ENCODE measurements at regions not wholly inside any gene's neighbourhood (a gene's known extent, or its start where the extent isn't known, plus 50 kb on each side); places are given as distances from the start of the nearest gene placed in this dataset.

GRCh38 chr2:109068811-109069210 is 60.2 kb upstream of the SH3RF3 start:
- TF ChIP-seq CTCF (conservative IDR thresholded peaks at IDR 0.05; ENCODE audit: low read length): no peak
- TF ChIP-seq EZH2phosphoT487 (IDR thresholded peaks at IDR 0.05; ENCODE audit: borderline replicate concordance, low read depth, low read length): no peak

Measured in OCI-LY7 (cell line).